GM10248 (cell line): ENCODE measurements at regions not wholly inside any gene's neighbourhood (a gene's known extent, or its start where the extent isn't known, plus 50 kb on each side); places are given as distances from the start of the nearest gene placed in this dataset.

ENCODE experiments used
- CTCF ChIA-PET: fragments of 300-600 bp; sonication (Branson Sonifier 250); formaldehyde crosslinking; extraction: SDS; loops from one replicate; lab custom pipeline; 2021; ENCODE audit warnings: antibody characterized with exemption; lab: Yijun Ruan, JAX
- POLR2A ChIA-PET: fragments of 350-650 bp; sonication (Branson Sonifier 250); formaldehyde crosslinking; extraction: SDS; loops from one replicate; lab custom pipeline; 2020; ENCODE audit warnings: antibody characterized with exemption; lab: Yijun Ruan, JAX
- DNase-seq: peaks from one replicate; pipeline ENCODE4 v3.0.0; 2012; ENCODE audit errors: extremely low spot score
- TF ChIP-seq, protein P1 (sequence below): IDR thresholded peaks from 2 replicates; pipeline ENCODE4 v1.5.1; 2012; ENCODE audit warnings: mild to moderate bottlenecking, low read depth; ENCODE audit errors: extremely low read depth, missing control alignments, control extremely low read depth

DNA sequence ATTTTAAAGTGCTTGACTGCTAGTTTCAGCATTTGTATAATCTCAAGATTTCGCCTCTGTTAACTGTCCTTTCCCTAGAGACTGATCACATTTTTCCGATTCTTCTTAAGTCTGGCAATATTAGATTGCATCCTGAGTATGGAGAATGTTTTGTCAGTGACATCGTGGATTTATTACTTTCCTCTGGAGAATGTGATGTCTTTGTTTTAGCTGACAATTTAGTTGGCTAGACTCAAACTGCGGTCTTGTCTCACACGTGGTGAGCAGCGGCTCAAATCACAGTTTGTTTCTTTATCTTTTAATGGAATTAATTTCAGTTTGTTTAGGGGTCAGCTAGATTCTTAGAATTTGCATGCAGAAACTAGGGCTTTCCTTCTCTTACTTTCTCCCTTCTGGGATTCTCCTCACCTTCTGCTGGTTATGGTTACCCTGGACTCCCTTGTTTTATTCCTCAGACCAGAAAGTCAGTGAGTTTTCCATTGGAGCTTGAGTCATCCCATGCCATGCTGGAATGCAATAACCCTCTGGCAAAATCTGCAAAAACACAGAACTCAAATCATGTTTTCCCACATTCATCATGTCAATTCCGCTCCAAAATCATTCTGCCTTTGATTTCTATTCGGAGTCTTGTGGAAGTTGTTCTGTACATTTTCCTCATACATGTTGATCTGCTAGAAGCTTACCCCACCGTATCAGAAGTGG, 327.2 kb upstream of the TRIB2 start:
- no peak for DNase-seq
- POLR2A ChIA-PET = no interaction called here
- CTCF ChIA-PET = interaction anchor here (1.5 to 1.6 kb wide), 2 partner anchors 9 to 29 kb away, joined by 3 to 4 read pairs; no protein-coding TSS in a partner anchor
- TF ChIP-seq, protein P1, sequence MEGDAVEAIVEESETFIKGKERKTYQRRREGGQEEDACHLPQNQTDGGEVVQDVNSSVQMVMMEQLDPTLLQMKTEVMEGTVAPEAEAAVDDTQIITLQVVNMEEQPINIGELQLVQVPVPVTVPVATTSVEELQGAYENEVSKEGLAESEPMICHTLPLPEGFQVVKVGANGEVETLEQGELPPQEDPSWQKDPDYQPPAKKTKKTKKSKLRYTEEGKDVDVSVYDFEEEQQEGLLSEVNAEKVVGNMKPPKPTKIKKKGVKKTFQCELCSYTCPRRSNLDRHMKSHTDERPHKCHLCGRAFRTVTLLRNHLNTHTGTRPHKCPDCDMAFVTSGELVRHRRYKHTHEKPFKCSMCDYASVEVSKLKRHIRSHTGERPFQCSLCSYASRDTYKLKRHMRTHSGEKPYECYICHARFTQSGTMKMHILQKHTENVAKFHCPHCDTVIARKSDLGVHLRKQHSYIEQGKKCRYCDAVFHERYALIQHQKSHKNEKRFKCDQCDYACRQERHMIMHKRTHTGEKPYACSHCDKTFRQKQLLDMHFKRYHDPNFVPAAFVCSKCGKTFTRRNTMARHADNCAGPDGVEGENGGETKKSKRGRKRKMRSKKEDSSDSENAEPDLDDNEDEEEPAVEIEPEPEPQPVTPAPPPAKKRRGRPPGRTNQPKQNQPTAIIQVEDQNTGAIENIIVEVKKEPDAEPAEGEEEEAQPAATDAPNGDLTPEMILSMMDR = no peak

DNA sequence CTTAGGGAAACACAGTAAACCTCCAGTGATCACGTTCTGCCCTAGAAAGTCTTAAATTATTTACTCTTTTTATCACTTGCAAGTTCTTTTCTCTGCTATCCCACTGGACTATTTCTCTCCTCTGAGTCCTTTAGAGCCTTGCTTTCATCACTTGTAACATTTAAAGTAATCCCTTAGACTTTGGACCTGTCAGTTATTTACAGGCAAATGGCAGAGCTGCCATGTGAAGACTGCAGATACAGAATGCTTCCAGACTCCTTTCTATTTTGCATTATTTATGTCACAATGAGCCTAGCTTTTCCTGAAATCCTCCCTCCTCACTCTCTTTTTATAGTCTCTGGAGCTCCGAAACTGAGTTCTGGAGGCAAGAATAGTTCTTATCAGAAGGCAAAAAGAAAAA, 325.6 kb upstream of the TRIB2 start:
- ChIA-PET CTCF (no interaction called here), POLR2A (no interaction called here)
- DNase-seq = no peak
- TF ChIP-seq, protein P1 = no peak

DNA sequence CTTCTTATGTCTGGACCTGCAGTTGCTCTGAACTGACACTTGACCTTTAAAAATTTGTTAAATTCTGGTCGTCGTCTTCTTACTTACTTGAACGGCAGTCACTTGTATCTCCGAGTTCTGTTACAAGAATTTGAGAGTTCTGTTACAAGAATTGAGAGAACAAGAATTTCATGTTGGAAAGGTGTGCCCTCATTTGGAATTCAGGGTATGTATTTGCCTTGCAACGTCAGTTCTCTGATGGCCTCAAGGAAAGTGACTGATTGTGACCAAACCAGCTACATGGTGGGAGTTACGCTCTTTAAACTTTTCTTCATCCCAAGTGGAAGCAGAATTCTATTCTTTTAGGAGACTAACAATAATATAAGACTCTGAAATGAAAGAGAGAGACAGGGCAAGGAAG, 320.0 kb upstream of the TRIB2 start:
- CTCF ChIA-PET = no interaction called here
- TF ChIP-seq, protein P1 = no peak
- POLR2A ChIA-PET = no interaction called here
- DNase-seq = no peak

DNA sequence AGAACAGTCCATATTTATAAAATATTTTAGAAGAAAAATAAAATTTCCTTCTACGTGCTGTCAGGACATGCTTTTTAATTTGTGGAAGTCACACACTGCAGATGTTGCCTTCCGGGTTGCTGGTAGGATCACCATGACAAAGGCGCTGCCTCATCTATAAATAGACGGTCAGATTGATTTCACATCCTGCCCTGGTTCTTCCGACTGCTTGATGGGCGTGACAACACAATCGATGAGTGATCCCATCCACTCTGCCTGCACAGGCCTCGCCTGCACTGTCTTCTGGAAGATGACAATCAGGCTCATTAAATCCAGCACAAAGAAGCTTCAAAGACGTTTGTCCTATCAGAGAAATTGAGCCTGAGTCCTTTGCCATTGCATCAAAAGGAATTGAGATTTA, 318.9 kb upstream of the TRIB2 start:
- DNase-seq = no peak
- ChIA-PET POLR2A (no interaction called here), CTCF (interaction anchor here (1.2 kb wide), 1 partner anchor 8 kb away, joined by 4 read pairs; no protein-coding TSS in a partner anchor)
- TF ChIP-seq, protein P1 = peak; percentile 1

DNA sequence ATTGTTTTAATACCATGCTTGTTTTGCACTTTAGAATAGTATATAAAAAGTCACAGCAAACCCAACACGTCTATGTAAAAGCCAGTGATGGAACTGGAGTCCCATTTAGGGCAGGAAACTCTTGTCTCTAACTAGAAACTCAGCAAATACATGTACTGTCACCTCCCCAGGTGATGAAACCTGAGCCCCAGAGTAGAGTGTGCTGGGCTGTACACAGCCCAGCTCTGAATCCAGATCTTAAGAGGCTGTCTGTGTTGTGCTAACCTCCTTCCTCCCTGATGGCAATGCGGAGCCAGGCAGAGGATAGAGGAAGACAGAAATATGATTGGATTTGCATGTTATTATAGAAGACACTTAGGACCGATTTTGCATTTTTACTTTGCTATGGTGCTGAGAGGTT, 317.5 kb upstream of the TRIB2 start:
- DNase-seq = no peak
- CTCF ChIA-PET = no interaction called here
- POLR2A ChIA-PET = no interaction called here
- TF ChIP-seq, protein P1 = no peak

DNA sequence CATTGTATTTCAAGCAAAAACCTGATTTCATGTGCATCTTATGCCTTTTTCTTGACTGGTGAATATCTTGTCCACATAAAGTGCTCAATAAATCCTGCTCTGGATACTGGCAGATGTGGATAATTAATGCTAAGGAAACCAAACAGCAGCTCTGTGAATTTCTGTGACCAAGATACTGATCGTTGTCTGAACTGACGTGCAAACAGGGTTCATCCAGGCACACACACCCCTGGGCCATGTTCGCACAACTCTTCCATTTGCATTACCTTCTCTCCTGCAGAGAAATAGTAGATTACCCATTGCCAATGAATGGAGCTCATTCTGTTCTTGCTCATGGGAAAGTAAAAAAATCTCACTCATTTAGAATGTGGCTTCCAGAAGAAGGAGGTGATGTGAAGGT, 316.2 kb upstream of the TRIB2 start:
- ChIA-PET CTCF (interaction anchor here (1.1 to 1.2 kb wide), 2 partner anchors 19 to 38 kb away, joined by 3 read pairs; no protein-coding TSS in a partner anchor), POLR2A (no interaction called here)
- TF ChIP-seq, protein P1 = no peak
- no peak for DNase-seq
